CD14-positive monocyte (primary cell): ENCODE measurements at regions not wholly inside any gene's neighbourhood (a gene's known extent, or its start where the extent isn't known, plus 50 kb on each side); places are given as distances from the start of the nearest gene placed in this dataset.

Source experiments
- DNase-seq, 3 donors: peaks; one replicate each; pipeline ENCODE4 v3.0.0-alpha.2; 2011 to 2022
- H2AFZ ChIP-seq: 2 replicates; pipeline ENCODE4 v1.6.0; 2012; ENCODE audit warnings: mild to moderate bottlenecking, low read depth, low read length, inconsistent platforms; ENCODE audit not compliant: insufficient read depth, poor library complexity, severe bottlenecking
- H3K27ac ChIP-seq, 2 donors: 1 replicate in 1 of 2; 2 replicates in 1 of 2; pipeline ENCODE4 v1.5.1; 2012 to 2013; ENCODE audit warnings: low read length in 2 of 2, control low read depth in 1 of 2, inconsistent platforms in 1 of 2, low read depth in 1 of 2, mild to moderate bottlenecking in 1 of 2
- H3K27me3 ChIP-seq, 2 donors: one replicate each; pipeline versions ENCODE4 v1.6.0 to v1.6.1; 2011 to 2013; ENCODE audit warnings: low read length in 2 of 2; ENCODE audit not compliant: control insufficient read depth in 2 of 2, insufficient read depth in 2 of 2
- H3K36me3 ChIP-seq, 2 donors: replicated peaks in 1 of 2; 1 replicate in 1 of 2; 2 replicates in 1 of 2; pipeline versions ENCODE4 v1.5.1 to v1.6.1; 2012 to 2013; ENCODE audit warnings: low read length in 2 of 2, control low read depth in 1 of 2, inconsistent platforms in 1 of 2, mild to moderate bottlenecking in 1 of 2; ENCODE audit not compliant: insufficient read depth in 2 of 2, control insufficient read depth in 1 of 2
- H3K4me1 ChIP-seq, 2 donors: 1 replicate in 1 of 2; 2 replicates in 1 of 2; pipeline versions ENCODE4 v1.5.1 to v1.6.1; 2012 to 2013; ENCODE audit warnings: low read length in 2 of 2, control low read depth in 1 of 2, inconsistent platforms in 1 of 2, mild to moderate bottlenecking in 1 of 2, moderate library complexity in 1 of 2; ENCODE audit not compliant: insufficient read depth in 2 of 2, control insufficient read depth in 1 of 2
- H3K4me2 ChIP-seq: replicated peaks from 2 replicates; pipeline ENCODE3; 2012; ENCODE audit warnings: low read length, moderate library complexity, mild to moderate bottlenecking; ENCODE audit not compliant: poor library complexity, severe bottlenecking; ENCODE audit errors: extremely low read depth
- H3K4me3 ChIP-seq, 3 experiments: fragments of 200-600 bp in 1 of 3; sonication (generic) in 1 of 3; replicated peaks in 1 of 3; 1 replicate in 2 of 3; 2 replicates in 1 of 3; pipeline ENCODE4 v1.5.1; 2011 to 2013; ENCODE audit warnings: low read length in 3 of 3, mild to moderate bottlenecking in 3 of 3, control low read depth in 2 of 3, low read depth in 2 of 3, inconsistent platforms in 1 of 3, moderate library complexity in 1 of 3
- H3K79me2 ChIP-seq: 2 replicates; pipeline ENCODE4 v1.6.0; 2012; ENCODE audit warnings: mild to moderate bottlenecking, control low read depth, inconsistent platforms, low read length, moderate library complexity; ENCODE audit not compliant: insufficient read depth
- H3K9ac ChIP-seq: 2 replicates; pipeline ENCODE4 v1.6.0; 2017; ENCODE audit warnings: low read length, mild to moderate bottlenecking; ENCODE audit not compliant: insufficient read depth, poor library complexity, severe bottlenecking
- H3K9me3 ChIP-seq, 2 donors: replicated peaks in 1 of 2; 1 replicate in 1 of 2; 2 replicates in 1 of 2; pipeline versions ENCODE4 v1.5.1 to v1.6.1; 2012 to 2013; ENCODE audit warnings: low read length in 2 of 2, control low read depth in 1 of 2; ENCODE audit not compliant: control insufficient read depth in 1 of 2, insufficient read depth in 1 of 2
- H4K20me1 ChIP-seq: 2 replicates; pipeline ENCODE4 v1.6.0; 2012; ENCODE audit warnings: mild to moderate bottlenecking, low read length, control low read depth, moderate library complexity; ENCODE audit not compliant: insufficient read depth
- H3K27ac Mint-ChIP-seq, 7 donors: one replicate each; pipeline ENCODE4 v1.8.0; 2020; ENCODE audit warnings: mild to moderate bottlenecking in 7 of 7, mixed read lengths in 7 of 7, moderate library complexity in 6 of 7, inconsistent platforms in 2 of 7
- H3K27me3 Mint-ChIP-seq, 3 donors: one replicate each; pipeline ENCODE4 v1.8.0; 2021 to 2022; ENCODE audit warnings: low read depth in 3 of 3, mild to moderate bottlenecking in 3 of 3, mixed read lengths in 3 of 3, moderate library complexity in 3 of 3, inconsistent platforms in 1 of 3
- H3K36me3 Mint-ChIP-seq, 2 donors: one replicate each; pipeline ENCODE4 v1.8.0; 2020; ENCODE audit warnings: mixed read lengths in 2 of 2, inconsistent platforms in 1 of 2, mild to moderate bottlenecking in 1 of 2
- H3K4me1 Mint-ChIP-seq: one replicate; pipeline ENCODE4 v1.8.0; 2020; ENCODE audit warnings: mild to moderate bottlenecking, mixed read lengths
- H3K4me3 Mint-ChIP-seq, 2 donors: one replicate each; pipeline ENCODE4 v1.8.0; 2020; ENCODE audit warnings: mild to moderate bottlenecking in 2 of 2, mixed read lengths in 2 of 2, moderate library complexity in 1 of 2
- H3K9me3 Mint-ChIP-seq, 7 donors: one replicate each; pipeline ENCODE4 v1.8.0; 2020 to 2022; ENCODE audit warnings: mixed read lengths in 7 of 7, mild to moderate bottlenecking in 6 of 7, moderate library complexity in 6 of 7, inconsistent platforms in 2 of 7
- CTCF ChIP-seq: fragments of 200-600 bp; IDR thresholded peaks from one replicate; pipeline ENCODE4 v1.8.0; 2022; ENCODE audit warnings: antibody characterized with exemption, mild to moderate bottlenecking
- WGBS: methylation state at CpG from one replicate; pipeline ENCODE4 v1.1.5; 2013; ENCODE audit warnings: missing lambda C conversion rate; ENCODE audit not compliant: insufficient coverage; 5-methylcytosine and 5-hydroxymethylcytosine counted together
- intact Hi-C, 2 donors: fragments of 100-400 bp; cut with micrococcal nuclease; formaldehyde crosslinking; loops; one replicate each; pipeline versions ENCODE4 v1.15.0 to v1.15.1; 2023

- TF ChIP-seq CTCF: no peak
- no peaks in the 10 kb centered on the region for H3K4me1 ChIP-seq
- H3K9me3 Mint-ChIP-seq: peaks cover 5 to 13% (median 8%) of the 10 kb centered on the region in 7 donors
- no peak overlapping the region for H3K27ac Mint-ChIP-seq
- H3K9ac ChIP-seq: no peak overlapping the region
- H3K36me3 ChIP-seq: no peaks in the 10 kb centered on the region
- no peak overlapping the region for H2AFZ ChIP-seq
- H3K27me3 Mint-ChIP-seq: no peaks in the 10 kb centered on the region
- peaks cover 10 to 11% of the 10 kb centered on the region in 2 donors for H3K9me3 ChIP-seq
- no peaks in the 10 kb centered on the region for H4K20me1 ChIP-seq
- intact Hi-C loops: no loop called here
- WGBS: no CpG with 5 or more reads among the region's 4 CpGs
- H3K4me3 Mint-ChIP-seq: no peak overlapping the region
- no peak overlapping the region for H3K27ac ChIP-seq
- no peak overlapping the region for H3K4me3 ChIP-seq
- H3K36me3 Mint-ChIP-seq: no peaks in the 10 kb centered on the region
- no peak for DNase-seq
- H3K79me2 ChIP-seq: no peaks in the 10 kb centered on the region
- H3K4me2 ChIP-seq: no peak overlapping the region
- H3K4me1 Mint-ChIP-seq: peaks cover 4% of the 10 kb centered on the region
- H3K27me3 ChIP-seq: no peaks in the 10 kb centered on the region
These were observed 430.9 kb upstream of the HNRNPA3 start for GRCh38 chr2:176781570-176782217.

DNA sequence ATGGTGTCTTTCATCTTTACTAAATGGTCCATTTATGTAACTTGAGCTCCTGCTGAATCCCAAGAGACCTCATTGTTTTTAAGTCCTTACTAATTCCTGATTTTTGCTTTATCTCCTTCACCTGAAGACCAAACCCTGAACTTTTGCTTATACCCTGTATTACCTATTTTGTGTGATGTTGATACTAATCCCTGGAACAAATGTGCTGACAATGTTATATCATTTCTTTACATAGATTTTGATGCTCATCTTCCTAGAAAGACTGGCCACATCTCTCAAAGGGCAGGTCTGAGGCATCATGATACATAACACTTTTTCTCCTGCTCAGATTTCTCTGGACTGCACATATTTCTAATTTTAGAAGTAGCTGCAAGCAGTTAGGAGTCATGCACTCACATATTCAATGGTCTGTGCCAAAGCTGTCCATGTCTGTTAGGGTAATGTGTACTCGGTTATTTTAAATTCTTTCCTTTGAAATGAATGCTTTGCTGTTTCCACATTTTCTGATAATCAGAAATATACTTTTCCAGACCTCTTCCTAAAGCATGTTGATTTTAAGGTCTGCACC lies 427.9 kb upstream of the HNRNPA3 start:
- no CpG with 5 or more reads among the region's 1 CpG for WGBS

More for the DNA sequence above, 427.9 kb upstream of the HNRNPA3 start:
- no peak for DNase-seq
- Histone ChIP-seq H3K4me1 (no peaks in the 10 kb centered on the region), H3K9ac (no peak overlapping the region), H3K27me3 (no peaks in the 10 kb centered on the region), H3K9me3 (peaks cover 10 to 11% of the 10 kb centered on the region in 2 donors), H3K27ac (no peak overlapping the region), H2AFZ (no peak overlapping the region), H3K36me3 (no peaks in the 10 kb centered on the region), H3K4me2 (no peak overlapping the region), H3K79me2 (no peaks in the 10 kb centered on the region), H4K20me1 (no peaks in the 10 kb centered on the region), H3K4me3 (no peak overlapping the region)
- H3K4me3 Mint-ChIP-seq: no peak overlapping the region
- H3K27me3 Mint-ChIP-seq: no peaks in the 10 kb centered on the region
- H3K36me3 Mint-ChIP-seq: no peaks in the 10 kb centered on the region
- H3K27ac Mint-ChIP-seq: no peak overlapping the region
- peaks cover 4% of the 10 kb centered on the region for H3K4me1 Mint-ChIP-seq
- no peak for TF ChIP-seq CTCF
- intact Hi-C loops: no loop called here
- H3K9me3 Mint-ChIP-seq: peaks cover 5 to 13% (median 8%) of the 10 kb centered on the region in 7 donors
